Activated T-cell treated with anti-CD3 and anti-CD28 coated beads for 1 hour (primary cell): ENCODE measurements at regions not wholly inside any gene's neighbourhood (a gene's known extent, or its start where the extent isn't known, plus 50 kb on each side); places are given as distances from the start of the nearest gene placed in this dataset.
"Not testable (repeated sequence)": the region's sequence is repeated elsewhere in the genome, so short reads cannot be mapped to it uniquely, and the experiment has no call there.

Experiments used
- DNase-seq: peaks from one replicate; pipeline ENCODE4 v3.0.0-alpha.2; 2020; ENCODE audit warnings: low read depth

- DNase-seq: no peak
Measured at GRCh38 chr10:118870467-118871243, 115.9 kb upstream of the CACUL1 start.

GRCh38 chr10:118871244-118871865 is 116.6 kb upstream of the CACUL1 start:
- no peak for DNase-seq

GRCh38 chr10:118873091-118873737 is 118.4 kb upstream of the CACUL1 start:
- no peak for DNase-seq

- DNase-seq: no peak
Measured at GRCh38 chr10:118873738-118874105, 119.0 kb upstream of the CACUL1 start.

- DNase-seq: no peak
Measured at GRCh38 chr10:118874171-118874570, 119.4 kb upstream of the CACUL1 start.

GRCh38 chr10:118875087-118875486 is 120.3 kb upstream of the CACUL1 start:
- DNase-seq: no peak

GRCh38 chr10:118882741-118883140 is 128.0 kb upstream of the CACUL1 start:
- DNase-seq: no peak

- no peak for DNase-seq
Measured at GRCh38 chr10:118892255-118892654, 137.3 kb upstream of the NANOS1 start.

GRCh38 chr10:118894891-118895290 is 134.6 kb upstream of the NANOS1 start:
- not testable (repeated sequence) for DNase-seq

GRCh38 chr10:118900617-118901016 is 128.9 kb upstream of the NANOS1 start:
- DNase-seq: no peak

GRCh38 chr10:118901380-118901779 is 128.1 kb upstream of the NANOS1 start:
- DNase-seq: no peak

- DNase-seq: no peak
Measured at GRCh38 chr10:118901906-118902305, 127.6 kb upstream of the NANOS1 start.

- not testable (repeated sequence) for DNase-seq
Measured at GRCh38 chr10:118902656-118903055, 126.9 kb upstream of the NANOS1 start.

- no peak for DNase-seq
Measured at GRCh38 chr10:118903251-118903650, 126.3 kb upstream of the NANOS1 start.

GRCh38 chr10:118903691-118904090 is 125.8 kb upstream of the NANOS1 start:
- no peak for DNase-seq

GRCh38 chr10:118904286-118904685 is 125.2 kb upstream of the NANOS1 start:
- DNase-seq: no peak

- no peak for DNase-seq
Measured at GRCh38 chr10:118907051-118907450, 122.5 kb upstream of the NANOS1 start.

GRCh38 chr10:118908557-118909256 is 120.8 kb upstream of the NANOS1 start:
- DNase-seq: no peak

GRCh38 chr10:118910702-118911101 is 118.8 kb upstream of the NANOS1 start:
- no peak for DNase-seq

GRCh38 chr10:118911363-118911762 is 118.2 kb upstream of the NANOS1 start:
- no peak for DNase-seq

GRCh38 chr10:118912961-118913600 is 116.4 kb upstream of the NANOS1 start:
- DNase-seq: no peak

- no peak for DNase-seq
Measured at GRCh38 chr10:118913825-118914224, 115.7 kb upstream of the NANOS1 start.
